DMS53 treated with DMSO at 0.1 percent for 48 hours (cell line): ENCODE measurements at regions not wholly inside any gene's neighbourhood (a gene's known extent, or its start where the extent isn't known, plus 50 kb on each side); places are given as distances from the start of the nearest gene placed in this dataset.
A peak's percentile ranks its signal among the peaks of the same experiment; 100 is the strongest.

Source experiments
- DNase-seq: peaks from one replicate; lab custom pipeline; 2025; ENCODE audit not compliant: unreplicated experiment; lab: John Stamatoyannopoulos, UW

DNA sequence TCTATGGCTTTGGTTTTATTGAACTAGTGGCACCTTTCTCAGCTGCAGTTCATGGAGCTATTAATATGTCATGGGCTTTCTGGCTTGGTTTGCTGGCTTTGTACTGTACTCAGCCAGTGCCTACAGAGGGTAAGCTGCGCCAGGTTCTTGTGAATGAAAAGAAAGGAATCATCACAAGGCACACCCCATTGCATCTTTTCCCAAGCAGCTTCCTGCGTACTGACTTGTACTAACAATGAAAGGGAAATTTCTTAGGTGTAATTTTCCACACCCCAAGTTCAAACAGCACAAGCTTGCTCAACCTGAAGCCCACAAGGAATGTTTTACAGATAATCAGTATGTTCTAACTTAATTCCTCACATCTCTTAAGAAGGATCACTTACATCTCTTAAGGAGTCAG is 78.0 kb upstream of the TNFSF18 start:
- no peak for DNase-seq

DNA sequence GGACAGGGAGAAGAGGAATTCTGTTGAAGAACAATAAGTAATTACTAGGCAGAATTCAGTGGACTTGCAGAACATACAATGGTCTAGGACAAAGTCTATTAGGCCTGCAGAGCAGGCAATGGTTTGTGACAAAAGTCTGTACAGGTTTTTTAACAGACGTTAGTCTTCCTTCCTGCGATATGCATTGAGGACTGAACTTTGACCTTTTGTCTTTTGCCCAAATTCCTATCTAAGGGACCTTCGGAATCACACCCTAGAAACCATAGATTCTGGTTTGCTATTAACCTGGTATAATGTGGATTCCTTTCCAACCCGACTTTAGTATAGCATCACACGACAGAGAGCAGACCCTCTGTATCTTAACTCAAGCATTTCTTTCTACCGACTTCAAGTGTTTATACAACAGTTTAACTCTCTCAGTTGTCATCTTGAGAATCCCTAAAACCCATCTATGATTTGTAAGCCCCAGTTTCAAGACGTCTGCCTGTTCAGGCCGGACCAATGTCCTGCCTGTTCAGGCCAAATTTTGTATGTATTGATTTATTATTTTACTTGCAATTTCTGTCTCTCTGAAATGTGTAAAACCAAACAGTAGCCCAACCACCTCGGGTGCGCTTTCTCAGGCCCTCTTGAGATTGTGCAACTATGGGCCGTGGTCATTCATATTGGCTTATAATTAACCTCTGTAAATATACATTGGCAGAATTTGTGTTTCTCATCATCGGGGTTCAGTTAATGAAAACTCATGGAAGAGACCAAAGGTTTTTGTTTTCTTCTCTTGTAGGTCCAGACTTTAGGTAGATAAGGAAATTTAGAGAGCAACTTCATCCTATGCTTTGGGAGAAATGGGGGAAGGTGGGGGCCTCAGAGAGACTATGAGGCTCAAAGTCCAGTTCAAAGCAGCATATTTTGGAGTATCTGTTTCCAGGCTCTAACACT is 76.9 kb upstream of the TNFSF18 start:
- no peak for DNase-seq

DNA sequence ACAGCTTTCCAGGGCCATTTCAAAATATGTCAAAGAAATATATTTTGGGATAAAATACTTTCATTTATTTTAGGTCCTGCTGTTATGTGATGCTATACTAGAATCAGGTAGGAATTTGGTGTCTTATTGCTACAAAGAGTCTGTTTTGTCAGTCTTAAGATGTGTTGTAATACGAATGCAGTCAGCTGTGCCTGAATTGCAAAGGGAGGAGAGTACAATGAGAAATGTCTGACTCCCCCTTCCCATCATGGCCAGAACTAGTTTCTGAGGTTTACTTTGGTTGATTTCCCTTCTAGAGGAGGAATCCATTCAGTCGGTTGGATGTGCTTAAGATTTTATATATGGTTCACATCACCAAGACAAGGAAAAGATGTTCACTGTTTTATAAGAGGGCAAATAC is 75.7 kb upstream of the TNFSF18 start:
- no peak for DNase-seq

DNA sequence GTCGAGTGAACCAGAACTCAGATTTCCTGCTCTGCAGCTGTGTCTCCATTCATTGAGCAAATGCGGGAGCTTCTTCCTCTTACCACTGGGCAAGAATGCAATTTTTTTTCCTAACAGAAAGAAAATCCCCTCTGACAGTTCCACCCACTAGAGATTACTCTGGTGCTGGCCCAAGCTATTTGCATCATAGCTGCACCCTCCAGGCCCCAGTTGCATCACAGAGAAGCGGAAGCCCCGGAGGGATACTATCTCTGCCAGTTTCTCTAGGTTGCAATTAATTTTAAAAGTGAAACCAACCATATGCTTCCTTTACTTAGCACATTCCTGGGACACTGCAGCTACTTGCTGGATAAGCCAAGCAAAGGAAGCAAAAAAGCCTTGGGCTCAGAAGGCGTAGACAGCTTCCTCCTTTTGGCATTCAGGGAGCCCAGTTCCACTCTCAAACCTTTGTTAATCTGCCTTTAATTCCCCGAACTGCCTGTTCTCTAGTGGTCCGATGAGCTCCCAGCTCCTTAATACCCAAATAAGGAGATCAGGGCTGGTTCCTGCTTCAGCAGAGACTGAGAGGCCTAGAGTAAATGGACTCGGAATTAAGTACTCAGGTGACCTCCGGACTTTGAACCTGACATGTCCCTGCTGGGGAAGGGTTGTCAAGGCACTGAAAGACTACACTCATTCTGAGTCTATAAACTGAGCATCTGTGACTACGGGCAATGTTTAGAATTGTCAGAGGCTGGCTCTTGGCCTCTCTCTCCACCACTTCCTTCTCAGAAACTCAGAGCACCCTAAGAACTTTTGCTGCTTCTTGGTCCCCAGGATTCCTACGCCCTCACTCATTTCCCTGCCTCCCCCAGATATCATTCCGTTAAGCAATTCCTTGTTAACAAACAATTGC is 72.5 kb upstream of the TNFSF18 start:
- peak; percentile 94 for DNase-seq

DNA sequence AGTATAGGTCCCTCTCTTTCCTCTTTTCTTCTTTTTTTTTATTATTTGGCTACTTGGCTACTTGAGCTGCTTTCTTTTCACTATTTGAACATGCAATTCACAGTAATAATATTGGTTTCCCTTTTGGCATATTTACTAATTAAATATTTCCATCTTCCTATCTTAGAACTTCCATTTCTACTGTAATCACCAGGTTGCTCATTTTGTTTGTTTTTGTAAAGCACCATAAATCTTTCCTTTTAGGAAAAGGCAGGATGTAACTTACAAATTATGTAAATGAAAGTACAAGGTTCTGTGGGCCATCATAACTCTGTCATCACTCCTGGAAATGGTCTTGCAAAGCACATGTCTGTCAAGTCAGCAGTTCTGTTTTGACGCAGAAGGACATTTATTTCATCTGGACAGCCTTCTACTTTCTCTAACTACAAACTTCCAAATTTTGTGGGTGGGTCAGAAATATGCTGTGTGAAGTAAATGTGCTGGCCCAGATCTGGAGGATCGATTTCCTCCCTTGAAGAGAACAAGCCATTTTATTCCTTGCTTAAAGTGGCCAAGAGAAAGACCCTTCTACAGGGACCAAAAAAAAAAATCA is 71.7 kb upstream of the TNFSF18 start:
- peak; percentile 18 for DNase-seq

DNA sequence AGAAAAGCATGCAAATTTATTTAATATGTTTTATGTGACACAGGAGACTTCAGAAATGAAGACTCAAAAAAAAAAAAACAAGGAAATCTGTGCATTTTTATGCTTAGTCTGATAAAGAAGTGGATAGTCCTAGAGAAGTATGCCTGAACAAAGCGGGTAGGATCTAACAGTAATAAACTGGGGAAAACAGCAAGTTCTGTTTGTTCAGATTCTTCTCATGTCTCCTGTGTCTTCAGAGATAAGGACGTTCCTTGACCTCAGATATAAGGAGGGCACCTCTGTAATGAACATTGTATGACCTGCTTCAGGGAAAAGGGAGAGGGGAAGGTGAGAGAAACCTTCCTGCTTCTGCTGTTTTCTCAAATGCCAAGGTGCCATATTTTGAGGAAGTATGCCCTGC is 67.7 kb upstream of the TNFSF18 start:
- DNase-seq: no peak

DNA sequence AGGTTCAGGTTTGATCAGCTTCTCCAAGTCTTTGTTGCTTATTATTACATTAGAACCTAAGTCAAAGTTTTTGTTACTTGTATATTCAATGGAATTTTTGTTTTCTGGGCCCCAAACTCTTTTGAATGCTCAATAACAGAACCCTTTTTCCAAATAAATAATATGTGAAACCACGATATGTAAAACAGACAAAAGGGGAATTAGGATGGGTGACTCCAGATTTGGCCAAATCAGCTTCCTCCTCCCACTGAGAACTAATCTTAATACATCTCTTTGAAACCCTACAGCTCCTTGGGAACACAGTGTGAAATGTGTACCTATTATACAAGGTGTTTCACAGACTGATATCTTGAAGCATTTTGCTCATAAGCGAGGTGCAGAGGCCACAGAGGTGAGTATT is 67.0 kb upstream of the TNFSF18 start:
- DNase-seq: no peak

DNA sequence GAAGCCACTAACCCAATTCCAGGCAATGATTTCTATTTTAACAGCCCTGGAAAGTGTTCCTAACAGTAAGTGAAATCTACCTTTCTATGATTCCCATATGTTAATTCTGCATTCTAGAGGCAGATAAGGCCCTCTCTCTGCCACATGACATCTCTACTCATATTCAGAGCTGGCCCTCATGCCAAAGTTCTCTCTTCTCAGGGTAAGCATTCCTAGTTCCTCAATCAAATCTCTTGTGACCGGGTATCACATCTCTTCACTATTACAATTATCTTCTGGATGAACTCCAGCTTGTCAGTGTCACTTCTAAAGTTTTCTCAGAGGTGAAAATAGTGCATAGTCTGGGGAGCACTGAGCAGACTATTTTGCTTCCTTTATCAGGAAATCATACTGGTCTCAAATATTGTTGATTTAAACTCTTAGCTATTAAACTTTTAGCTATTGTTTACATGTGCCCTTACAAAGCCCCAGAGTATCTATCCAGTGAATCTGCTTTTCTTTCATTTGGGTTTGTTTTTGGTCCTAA is 66.4 kb upstream of the TNFSF18 start:
- DNase-seq: no peak

DNA sequence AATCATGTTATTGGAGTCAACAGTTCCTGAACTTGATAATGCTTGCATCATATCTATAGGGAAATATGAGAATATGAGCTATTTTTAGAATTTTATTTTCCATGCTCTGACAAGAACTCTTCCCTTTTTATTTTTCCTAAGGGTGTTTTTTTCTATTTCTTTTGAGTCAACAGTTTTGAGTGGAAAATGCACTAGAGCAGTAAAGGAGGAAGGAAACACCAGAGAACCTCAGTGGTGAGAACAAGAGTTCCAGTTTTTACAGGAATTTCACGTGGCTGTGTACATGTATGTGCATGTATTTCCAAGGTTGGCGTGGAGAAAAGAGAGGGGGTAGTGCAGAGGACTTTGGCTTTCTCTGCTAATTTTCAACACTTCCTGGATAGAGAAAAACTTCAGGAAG is 63.6 kb upstream of the TNFSF18 start:
- DNase-seq: no peak

DNA sequence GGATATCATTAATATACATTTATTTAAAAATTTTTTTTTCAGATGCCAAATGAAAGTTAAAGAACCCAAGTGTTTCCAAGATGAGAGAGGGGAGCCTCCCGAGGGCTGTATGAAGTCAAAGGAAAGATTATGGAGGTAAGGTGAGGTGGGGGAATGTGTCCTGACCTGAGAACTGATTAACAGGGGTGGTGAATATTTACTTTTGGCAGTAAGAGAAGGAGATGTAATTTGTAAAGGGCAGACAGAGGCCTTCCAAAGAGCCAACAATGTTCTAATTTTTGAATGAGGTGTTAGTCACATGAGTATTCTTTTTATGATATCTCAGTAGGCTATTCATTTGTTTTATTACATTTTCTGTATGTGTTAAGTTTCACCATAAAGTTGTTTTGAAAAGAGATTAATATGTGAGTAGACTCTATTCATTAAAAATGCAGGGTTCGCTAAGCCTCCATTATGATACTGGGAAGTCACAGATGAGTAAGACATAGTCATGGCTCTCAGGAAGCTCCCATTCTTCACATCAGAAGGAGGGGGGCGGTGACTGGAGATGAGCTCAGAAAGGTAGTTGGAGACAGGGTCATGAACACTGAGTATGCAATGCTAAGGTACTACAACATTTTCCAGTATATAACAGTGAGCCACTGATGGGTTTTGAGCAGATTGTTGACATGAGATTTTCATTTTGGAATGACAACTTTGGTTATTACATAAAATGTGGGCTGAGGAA is 62.4 kb upstream of the TNFSF18 start:
- DNase-seq: no peak

DNA sequence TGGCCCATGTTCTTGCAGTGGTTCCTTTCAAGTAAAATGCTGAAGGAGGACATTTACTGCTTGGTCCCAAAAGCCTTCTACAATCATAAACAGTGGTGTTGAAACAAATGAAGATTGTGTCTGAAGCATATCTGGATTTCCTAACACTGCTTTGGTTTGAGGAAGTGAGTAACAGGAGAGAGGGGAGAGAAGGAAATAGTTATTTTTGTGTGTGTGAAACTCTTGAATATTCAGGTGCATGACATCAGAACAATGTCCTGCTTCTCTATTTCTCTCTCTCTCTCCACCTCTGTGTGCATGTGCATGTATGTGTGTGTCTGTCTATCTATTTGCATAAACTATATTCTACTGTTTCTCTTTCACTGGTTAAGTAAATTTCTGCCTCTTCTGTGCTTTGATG is 61.4 kb upstream of the TNFSF18 start:
- no peak for DNase-seq

DNA sequence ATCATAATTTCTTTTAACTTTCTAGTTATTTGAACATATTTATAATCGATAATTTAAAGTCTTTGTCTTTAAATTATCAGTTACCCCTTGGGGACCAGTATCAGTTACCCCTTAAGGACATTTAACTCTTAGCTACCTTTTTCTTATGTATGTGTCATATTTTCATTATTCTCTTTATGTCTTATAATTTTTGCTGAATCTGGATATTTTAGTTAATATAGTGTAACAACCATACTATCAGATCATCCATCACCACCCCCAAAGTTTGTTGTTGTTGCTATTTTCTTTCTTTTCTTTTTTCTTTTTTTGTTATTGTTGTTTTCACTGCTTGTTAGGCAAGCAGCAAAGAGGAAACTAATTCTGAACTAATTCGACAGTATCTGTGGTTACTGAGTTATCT is 57.0 kb upstream of the TNFSF18 start:
- no peak for DNase-seq

DNA sequence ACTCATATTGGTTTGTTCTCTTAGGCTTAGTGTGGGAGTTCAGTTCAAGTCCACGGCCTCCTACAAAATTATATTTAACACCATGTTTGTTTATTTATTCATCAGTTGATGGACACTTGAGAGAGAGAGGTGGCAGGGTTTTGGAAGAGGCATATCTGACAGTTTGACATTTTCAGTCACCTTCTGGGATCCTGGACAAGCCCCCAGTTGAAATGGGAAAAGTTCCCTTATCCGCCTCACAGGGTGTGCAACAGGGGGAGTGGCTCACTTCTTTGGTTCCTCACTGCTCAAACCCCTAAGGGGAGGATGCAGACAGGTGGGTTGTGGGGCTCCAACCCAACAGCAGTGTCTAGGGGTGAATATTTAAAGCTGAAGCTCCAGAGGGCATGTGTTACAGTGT is 52.3 kb upstream of the TNFSF18 start:
- DNase-seq: no peak

DNA sequence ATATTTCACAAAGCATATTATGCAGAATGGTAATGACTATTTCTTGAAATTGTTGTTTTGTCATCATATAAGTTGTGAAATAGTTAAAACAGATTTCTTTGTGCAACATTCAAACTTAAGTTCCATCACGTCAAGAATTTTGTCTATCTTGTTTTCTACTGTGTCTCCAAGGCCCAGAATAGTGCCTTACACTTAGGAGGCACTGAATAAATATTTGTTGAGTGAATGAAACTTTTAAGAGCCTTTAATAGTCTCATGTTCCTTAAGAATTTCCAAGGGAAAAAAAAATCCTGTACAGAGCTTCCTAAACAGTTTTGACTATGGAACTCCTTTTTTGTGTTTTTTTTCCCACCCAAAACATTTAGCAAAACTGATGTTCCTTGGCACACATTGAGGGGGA is 50.8 kb upstream of the TNFSF18 start:
- DNase-seq: no peak

DNA sequence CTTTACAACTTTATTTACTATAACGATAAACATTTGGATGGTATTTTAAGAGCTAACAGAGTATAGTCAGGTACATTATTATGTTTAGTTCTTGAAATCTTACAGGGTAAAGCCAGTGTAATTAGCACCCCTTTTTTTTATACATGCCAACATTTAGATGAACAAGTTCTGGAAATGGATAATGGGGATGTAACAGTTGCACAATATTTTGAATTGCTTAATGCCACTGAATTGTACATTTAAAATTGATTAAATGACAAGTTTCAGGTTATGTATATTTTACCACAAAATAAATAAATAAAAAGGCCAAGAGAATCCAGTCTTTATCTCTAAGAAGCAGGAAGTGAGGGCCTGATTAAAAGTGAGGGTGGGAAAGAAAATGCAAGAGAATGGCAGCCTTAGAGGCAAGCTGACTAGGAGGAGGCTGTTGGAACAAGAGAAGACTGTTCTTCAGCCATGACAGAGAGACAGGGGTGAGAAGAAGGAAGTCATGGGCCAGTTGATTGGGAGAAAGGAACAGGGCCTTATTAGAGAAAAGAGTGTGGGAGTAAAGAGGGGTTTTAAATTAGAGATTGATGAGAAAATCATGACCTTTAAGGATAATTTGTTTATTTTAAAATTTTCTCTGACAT is 49.9 kb upstream of the TNFSF18 start:
- DNase-seq: no peak
